NCI-H1092 treated with DMSO at 0.1 percent for 48 hours (cell line): ENCODE measurements at regions not wholly inside any gene's neighbourhood (a gene's known extent, or its start where the extent isn't known, plus 50 kb on each side); places are given as distances from the start of the nearest gene placed in this dataset.

Experiments used
- DNase-seq: peaks from one replicate; lab custom pipeline; 2025; lab: John Stamatoyannopoulos, UW

GRCh38 chr6:100267721-100268123 is 197.0 kb downstream of the SIM1 start:
- DNase-seq = no peak

GRCh38 chr6:100266494-100267401 is 198.0 kb downstream of the SIM1 start:
- DNase-seq = peak; percentile 1

- DNase-seq = no peak
These were observed 202.6 kb downstream of the SIM1 start for GRCh38 chr6:100262086-100262485.

GRCh38 chr6:100261486-100261885 is 203.2 kb downstream of the SIM1 start:
- no peak for DNase-seq

GRCh38 chr6:100260584-100260983 is 204.1 kb downstream of the SIM1 start:
- DNase-seq = no peak

GRCh38 chr6:100259865-100260264 is 204.9 kb downstream of the SIM1 start:
- no peak for DNase-seq

- no peak for DNase-seq
These were observed 206.0 kb downstream of the SIM1 start for GRCh38 chr6:100258752-100259151.

- DNase-seq = peak; percentile 34
These were observed 206.8 kb downstream of the SIM1 start for GRCh38 chr6:100257793-100258395.

GRCh38 chr6:100255701-100256100 is 209.0 kb downstream of the SIM1 start:
- DNase-seq = no peak

GRCh38 chr6:100247123-100247522 is 217.6 kb downstream of the SIM1 start:
- DNase-seq = no peak

- no peak for DNase-seq
These were observed 218.5 kb downstream of the SIM1 start for GRCh38 chr6:100246206-100246605.

- no peak for DNase-seq
These were observed 223.9 kb downstream of the SIM1 start for GRCh38 chr6:100240798-100241197.

GRCh38 chr6:100237821-100238220 is 226.9 kb downstream of the SIM1 start:
- DNase-seq = no peak

GRCh38 chr6:100236389-100236788 is 228.3 kb downstream of the SIM1 start:
- DNase-seq = no peak

- no peak for DNase-seq
These were observed 229.1 kb downstream of the SIM1 start for GRCh38 chr6:100235631-100236030.

GRCh38 chr6:100234625-100235024 is 230.1 kb downstream of the SIM1 start:
- no peak for DNase-seq

- DNase-seq = no peak
These were observed 231.7 kb downstream of the SIM1 start for GRCh38 chr6:100232781-100233573.

GRCh38 chr6:100230953-100231316 is 233.8 kb downstream of the SIM1 start:
- no peak for DNase-seq

- no peak for DNase-seq
These were observed 234.4 kb downstream of the SIM1 start for GRCh38 chr6:100230115-100230952.

GRCh38 chr6:100229512-100229911 is 235.2 kb downstream of the SIM1 start:
- DNase-seq = peak; percentile 17

- peak; percentile 52 for DNase-seq
These were observed 234.9 kb upstream of the MCHR2 start for GRCh38 chr6:100228834-100229441.
